Right ventricle myocardium inferior (tissue), 1 donor: ENCODE measurements at regions not wholly inside any gene's neighbourhood (a gene's known extent, or its start where the extent isn't known, plus 50 kb on each side); places are given as distances from the start of the nearest gene placed in this dataset.

Experiments
- ATAC-seq: fragments of 200-7000 bp; cut with Tn5 transposase; one replicate; pipeline ENCODE4 v1.9.1; 2020; ENCODE audit warnings: mild to moderate bottlenecking, moderate library complexity
- DNase-seq: peaks from one replicate; pipeline ENCODE4 v3.0.0; 2021; ENCODE audit errors: missing footprints
- intact Hi-C: fragments of 100-400 bp; cut with DNase I; formaldehyde crosslinking; loops from one replicate; pipeline ENCODE4 v1.11.0; 2022
- donor health status: DM: no; HTN: yes; CAD: no; lungs with severe emphysema.

GRCh38 chr2:43034921-43035320, 191.5 kb downstream of the ZFP36L2 start:
- ATAC-seq (no peak), DNase-seq (no peak)
- intact Hi-C loops: no loop called here

- DNase-seq (no peak), ATAC-seq (no peak)
- intact Hi-C loops: no loop called here
These were observed 192.2 kb downstream of the ZFP36L2 start for GRCh38 chr2:43034242-43034619.

- no peak for ATAC-seq
- intact Hi-C loops: no loop called here
- no peak for DNase-seq
These were observed 192.8 kb downstream of the ZFP36L2 start for GRCh38 chr2:43033466-43034241.

GRCh38 chr2:43033016-43033270, 193.5 kb downstream of the ZFP36L2 start:
- ATAC-seq: peak; percentile 27
- intact Hi-C loops: no loop called here

GRCh38 chr2:43032213-43033015, 194.0 kb downstream of the ZFP36L2 start:
- DNase-seq: peak; percentile 79
- intact Hi-C loops: no loop called here
- ATAC-seq: peak; percentile 88

More at GRCh38 chr2:43033016-43033270, 193.5 kb downstream of the ZFP36L2 start:
- no peak for DNase-seq

- no peak for DNase-seq
- ATAC-seq: no peak
- intact Hi-C loops: no loop called here
These were observed 194.8 kb downstream of the ZFP36L2 start for GRCh38 chr2:43031471-43032212.

- intact Hi-C loops: no loop called here
- ATAC-seq (no peak), DNase-seq (no peak)
These were observed 195.7 kb downstream of the ZFP36L2 start for GRCh38 chr2:43030551-43031307.

GRCh38 chr2:43029186-43029585, 197.2 kb downstream of the ZFP36L2 start:
- intact Hi-C loops: loop anchor here (5.0 kb wide), 3 partner anchors 43 to 453 kb away; no protein-coding TSS in a partner anchor
- ATAC-seq (no peak), DNase-seq (no peak)

- DNase-seq (no peak), ATAC-seq (no peak)
- intact Hi-C loops: loop anchor here (5.0 kb wide), 3 partner anchors 44 to 454 kb away; no protein-coding TSS in a partner anchor
These were observed 198.2 kb downstream of the ZFP36L2 start for GRCh38 chr2:43028188-43028587.

- ATAC-seq (peak; percentile 23), DNase-seq (no peak)
- intact Hi-C loops: loop anchor here (5.0 kb wide), 3 partner anchors 45 to 455 kb away; no protein-coding TSS in a partner anchor
These were observed 199.1 kb downstream of the ZFP36L2 start for GRCh38 chr2:43027097-43027873.

GRCh38 chr2:43026426-43027096, 199.8 kb downstream of the ZFP36L2 start:
- no peak for DNase-seq
- ATAC-seq: peak; percentile 33
- intact Hi-C loops: loop anchor here (5.0 kb wide), 3 partner anchors 46 to 456 kb away; no protein-coding TSS in a partner anchor

- ATAC-seq: no peak
- DNase-seq: no peak
- intact Hi-C loops: loop anchor here (2.0 to 5.0 kb wide), 4 partner anchors 46 to 456 kb away; partner anchors contain the start of gene ZFP36L2
These were observed 200.6 kb downstream of the ZFP36L2 start for GRCh38 chr2:43025709-43026295.

GRCh38 chr2:43024515-43025011, 201.8 kb downstream of the ZFP36L2 start:
- intact Hi-C loops: loop anchor here (2.0 to 5.0 kb wide), 4 partner anchors 48 to 458 kb away; partner anchors contain the start of gene ZFP36L2
- DNase-seq: peak; percentile 81
- peak; percentile 47 for ATAC-seq

- DNase-seq (no peak), ATAC-seq (no peak)
- intact Hi-C loops: loop anchor here (2.0 kb wide), 1 partner anchor 203 kb away; the partner anchor contains the start of gene ZFP36L2
These were observed 202.5 kb downstream of the ZFP36L2 start for GRCh38 chr2:43023791-43024514.

GRCh38 chr2:43022896-43023295, 203.5 kb downstream of the ZFP36L2 start:
- ATAC-seq (no peak), DNase-seq (no peak)
- intact Hi-C loops: no loop called here
